ENCODE measurements at regions not wholly inside any gene's neighbourhood (a gene's known extent, or its start where the extent isn't known, plus 50 kb on each side); places are given as distances from the start of the nearest gene placed in this dataset.

DNA sequence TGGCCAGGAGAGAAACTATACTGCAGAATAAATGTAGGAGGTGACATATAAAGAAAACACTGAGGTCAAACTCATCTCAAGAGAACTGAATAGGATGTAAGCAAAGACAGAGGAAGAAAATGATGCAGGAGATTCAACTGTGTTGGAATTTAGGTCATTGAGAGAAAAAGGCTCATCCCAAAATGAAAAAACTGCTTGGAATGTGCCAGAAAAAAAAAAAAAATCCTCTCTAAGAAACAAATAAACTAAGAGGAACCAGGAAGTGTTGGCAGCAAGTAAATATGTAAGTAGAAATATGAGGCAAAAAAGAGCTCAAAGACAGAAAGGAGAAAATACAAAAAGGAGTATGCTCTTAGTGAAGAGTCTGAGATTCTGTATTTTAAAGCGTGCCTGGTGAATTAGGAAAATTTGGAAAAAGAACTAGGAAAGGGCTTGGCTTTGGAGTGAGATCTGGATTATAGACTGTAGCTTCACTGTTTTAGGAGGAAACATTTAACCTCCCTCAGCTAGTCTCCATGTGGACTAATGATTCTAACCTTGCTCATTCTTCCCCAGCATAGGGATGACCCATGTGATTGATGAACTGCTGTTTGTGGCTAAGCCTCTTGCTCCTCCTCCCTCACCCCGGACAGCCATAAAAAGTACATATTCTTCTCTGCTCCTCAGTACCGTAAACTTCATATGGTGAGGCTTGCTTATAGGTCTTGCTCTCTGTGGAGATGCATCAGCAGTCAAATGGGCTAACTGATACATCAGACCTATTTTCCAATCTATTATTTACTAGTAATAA lies 185.6 kb upstream of the POU5F2 start:
- DNase-seq, result no peak

DNA sequence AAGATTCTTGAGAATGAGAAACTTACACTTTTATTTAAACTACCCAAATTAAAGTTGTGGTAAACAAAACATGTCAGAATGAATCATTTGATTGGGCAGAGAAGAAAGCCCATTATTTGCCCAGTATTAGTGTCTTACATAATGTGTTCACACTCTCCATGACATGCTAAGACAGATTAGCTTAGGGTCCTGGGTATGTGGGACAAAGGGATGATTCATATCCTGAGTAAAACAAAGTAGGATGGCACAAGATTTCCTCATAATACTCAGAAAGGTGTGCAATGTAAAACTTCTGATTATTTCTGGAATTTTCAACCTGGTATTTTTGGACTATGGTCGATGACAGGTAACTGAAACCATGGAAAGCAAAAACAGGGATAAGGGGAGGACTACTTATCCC lies 183.9 kb upstream of the POU5F2 start:
- DNase-seq, result no peak

DNA sequence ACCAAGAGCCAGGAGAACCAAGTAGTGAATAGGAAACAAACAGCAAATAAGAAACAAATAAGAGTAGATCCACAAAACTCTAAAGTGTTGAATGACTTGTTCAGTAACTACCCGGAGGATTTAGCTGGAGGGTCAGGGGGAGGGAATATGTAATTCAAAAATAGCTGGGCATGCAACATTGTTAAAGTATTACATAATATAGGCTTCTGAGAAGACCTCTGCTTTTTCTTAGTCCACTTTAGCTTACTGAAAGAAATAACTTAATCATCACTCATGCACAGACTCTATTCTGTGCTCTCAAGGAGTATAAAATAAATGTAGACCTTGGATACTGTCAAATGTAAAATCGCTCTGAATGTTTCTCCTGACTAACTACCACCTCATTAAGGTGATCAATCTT lies 183.2 kb upstream of the POU5F2 start:
- no peak for DNase-seq

DNA sequence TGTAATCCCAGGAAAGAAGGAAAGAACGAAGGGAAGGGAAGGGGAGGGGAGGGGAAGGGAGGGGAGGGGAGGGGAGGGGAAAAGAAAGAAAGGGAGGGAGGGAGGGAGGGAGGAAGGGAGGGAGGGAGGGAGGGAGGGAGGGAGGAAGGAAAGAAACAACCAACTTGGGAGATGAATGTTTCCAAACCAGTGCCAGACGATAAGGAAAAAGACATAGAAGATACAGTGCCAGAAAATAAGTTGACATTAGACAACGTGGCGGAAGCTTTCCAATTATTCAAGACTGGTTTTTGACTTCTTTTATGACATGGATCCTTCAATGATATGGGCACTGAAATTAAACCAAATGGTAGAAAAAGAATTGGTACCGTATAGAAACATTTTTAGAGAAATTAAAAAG lies 181.2 kb upstream of the POU5F2 start:
- no peak for DNase-seq

DNA sequence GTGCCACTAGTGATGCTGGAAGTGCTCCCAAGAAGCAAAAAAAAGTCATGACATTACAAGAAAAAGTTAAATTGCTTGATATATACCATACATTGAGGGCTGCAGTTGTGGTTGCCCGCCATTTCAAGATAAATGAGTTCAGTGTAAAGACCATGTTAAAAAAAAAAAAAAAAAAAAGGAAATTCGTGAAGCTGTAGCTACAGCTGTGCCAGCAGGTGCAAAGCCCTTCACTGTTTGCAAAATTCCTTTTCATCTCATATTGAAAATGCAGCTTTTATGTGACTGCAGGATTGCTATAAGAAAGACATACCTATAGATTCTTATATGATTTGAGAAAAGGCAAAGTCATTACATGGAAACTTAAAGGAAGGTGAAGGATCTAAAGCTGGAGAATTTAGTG lies 179.6 kb upstream of the POU5F2 start:
- no peak for DNase-seq

DNA sequence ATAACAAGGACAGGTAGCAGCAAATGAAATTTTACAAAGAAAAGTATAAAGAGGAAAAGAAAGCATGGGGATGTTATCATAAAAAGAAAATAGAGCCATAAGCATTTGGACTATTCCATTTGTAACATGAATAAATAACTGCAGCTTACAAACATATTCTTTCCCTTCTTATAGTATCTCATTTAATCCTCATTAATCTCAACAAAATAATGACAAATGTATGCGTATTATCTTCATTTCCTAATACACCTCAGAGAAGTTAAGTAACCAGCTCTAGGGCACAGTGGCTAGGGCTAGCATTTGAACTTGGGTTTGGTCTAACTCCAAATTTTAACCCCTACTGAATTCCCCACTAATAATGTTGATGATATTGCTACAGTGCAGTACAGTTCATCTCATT lies 175.5 kb upstream of the POU5F2 start:
- no peak for DNase-seq

DNA sequence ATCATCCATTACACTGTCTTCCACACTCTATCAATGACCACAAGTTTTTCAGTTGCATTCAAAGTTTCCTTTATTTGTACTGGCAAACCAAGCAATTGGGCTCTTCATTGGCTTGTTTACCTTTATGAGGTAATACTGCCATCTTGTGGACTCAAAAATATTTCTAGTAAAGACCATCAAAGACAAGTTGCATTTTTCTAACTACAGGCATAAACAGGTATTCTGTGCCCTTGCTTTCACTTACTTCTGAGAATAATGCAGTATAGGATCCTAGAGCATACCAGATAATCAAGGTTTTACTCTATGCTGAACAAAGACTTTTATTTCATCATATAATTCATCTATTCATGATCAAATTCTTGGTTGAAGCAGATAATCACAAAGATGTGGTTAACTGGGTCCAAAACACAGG lies 173.7 kb upstream of the POU5F2 start:
- peak in 1 of 5 donors; percentile 38 for DNase-seq

DNA sequence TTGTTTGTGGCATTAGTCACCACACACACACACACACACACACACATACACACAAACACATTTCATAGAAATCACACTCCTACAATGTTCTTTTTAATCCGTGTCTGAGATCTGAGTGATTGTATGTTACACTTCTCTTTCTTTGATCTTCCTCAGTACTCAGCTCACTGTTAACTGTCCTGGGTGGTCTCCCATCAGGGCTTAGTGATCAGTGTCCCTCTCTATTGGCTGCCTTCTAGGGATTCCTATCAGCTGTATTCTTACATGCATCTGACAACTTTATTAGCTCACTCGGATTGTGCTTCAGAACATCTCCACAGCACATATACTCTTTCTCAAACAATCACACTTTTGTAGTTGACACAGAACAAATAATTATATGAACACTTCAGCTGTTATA lies 170.2 kb upstream of the POU5F2 start:
- DNase-seq, result no peak

DNA sequence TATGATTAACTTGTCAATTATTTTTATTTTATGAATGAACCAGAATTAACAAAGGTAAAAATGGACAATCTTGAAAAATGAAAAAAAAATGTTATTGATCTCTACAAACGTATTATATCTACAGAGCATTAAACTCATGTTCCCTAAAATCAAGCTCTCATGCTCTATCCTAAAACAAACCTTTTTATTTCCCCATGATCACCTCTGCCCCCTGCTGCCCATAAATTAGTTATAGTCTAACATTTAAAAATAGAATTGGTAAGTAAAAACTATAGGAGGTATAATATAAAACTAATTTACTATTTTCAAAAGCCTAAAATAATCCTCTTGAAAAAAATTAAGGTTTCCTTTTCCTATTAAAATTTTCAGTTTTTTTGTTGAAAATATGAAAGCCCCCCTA lies 168.0 kb upstream of the POU5F2 start:
- DNase-seq, result no peak

DNA sequence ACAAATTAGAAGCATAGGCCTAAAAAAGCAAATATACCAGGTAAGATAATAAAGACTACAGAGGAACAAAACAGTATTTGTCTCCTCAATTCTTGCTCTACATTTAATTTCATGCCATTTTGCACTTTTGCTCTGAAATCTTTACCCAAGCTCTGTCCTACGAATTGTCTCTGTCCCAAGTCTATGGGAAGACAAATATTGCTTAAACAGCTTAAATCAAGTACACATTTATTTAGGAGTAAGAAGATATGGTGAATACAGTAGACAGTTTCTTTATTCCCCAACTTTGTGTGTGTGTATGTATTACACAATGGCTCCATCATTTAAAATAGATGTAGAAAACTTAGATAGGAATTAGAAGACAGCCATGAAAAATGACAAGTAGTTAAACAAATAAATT lies 163.5 kb upstream of the POU5F2 start:
- no peak for DNase-seq

DNA sequence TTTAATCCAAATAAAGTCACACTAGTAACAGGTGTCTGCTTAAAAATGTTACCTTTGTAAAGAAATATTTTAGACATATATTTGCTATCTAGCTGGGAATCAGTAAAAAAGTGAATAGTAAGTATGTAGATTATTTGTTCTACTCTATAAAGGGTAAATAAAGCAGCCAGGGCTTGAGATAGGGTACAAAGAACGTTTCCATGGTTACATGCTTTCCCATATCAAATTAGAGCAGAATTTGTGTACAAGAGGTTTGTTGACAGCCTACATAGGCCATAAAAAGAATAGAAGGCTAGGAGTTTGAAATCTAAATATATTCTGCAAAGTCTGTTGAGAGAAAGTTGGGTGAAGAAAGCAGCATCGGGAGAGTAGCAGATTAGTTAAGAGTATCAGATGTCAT lies 160.9 kb upstream of the POU5F2 start:
- no peak for DNase-seq

DNA sequence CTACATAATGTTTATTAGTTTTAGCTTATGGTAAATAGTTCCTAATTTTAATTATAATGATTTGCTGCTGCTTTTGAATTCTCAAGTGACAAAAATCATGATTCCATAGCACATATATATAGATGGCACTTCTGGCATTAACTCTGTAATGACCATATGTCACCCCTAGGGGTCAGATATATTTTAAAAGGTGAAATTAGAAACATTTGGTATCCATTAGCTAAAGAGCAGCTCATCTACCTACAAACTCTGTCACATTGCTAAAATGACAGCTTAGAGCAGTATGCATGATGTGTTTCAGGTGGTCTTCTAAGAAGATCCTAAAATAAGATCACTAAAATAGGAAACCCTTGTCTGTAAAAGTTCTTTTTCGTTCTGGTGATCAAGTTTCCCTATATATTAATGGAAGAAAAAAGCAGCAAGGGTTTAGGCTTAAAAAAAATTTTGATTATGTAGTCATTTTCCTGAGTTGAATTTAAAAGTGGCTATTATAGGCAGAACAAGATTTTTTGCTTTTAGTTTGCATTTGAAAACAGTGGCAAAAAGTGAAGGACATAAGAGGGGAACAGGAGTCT lies 157.7 kb upstream of the POU5F2 start:
- no peak for DNase-seq

DNA sequence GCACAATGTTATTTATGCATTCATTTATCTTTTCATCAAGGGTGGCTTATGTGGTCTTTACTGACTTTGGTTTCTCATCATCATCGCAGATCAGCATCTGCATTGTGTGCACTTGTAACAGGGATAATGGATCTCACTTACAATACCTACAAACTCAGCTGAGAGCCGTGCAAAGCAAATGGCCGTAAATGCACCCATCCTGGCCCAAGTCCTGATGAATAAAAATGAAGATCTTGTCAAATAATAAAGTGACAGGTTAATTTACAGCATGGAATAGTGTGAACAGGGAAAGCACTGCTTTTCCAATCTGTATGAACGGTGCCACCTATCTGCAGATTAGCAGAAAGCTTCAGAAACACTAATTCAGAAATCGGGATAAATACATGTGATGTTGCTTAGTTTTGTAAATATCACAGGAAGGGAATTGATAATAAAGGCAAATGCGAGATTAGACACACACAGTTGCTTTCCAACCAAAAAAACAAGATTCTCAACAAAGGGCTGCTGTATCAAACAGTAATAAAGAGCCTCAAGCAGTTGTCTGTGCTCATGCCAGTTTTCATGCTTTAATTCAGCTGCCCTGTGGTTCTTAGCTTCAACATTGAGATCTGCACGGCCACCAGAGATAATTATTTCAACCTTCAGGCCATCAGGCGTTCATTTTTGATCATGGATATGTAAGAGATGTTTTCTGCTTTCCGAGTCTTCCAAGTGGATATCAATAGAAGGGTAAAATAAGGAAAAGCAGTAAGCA lies 153.4 kb upstream of the POU5F2 start:
- no peak for DNase-seq

DNA sequence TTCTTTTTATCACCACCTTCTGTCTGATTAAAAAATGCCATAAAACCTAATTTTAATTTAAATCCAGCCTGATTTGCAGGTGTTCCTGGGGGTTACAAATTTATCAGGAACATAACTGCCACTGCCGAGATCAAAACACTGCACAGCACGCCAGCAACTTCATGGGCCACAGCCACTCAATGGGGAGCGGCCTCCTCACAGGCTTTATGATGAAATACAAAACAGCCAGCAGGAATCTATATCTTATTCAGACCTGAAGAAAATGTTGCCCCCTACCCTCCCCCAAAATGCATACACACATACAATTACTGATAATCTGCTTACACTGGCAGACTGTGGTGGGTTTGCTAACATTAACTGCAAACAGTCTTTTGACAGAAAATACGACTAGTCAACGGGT lies 151.7 kb upstream of the POU5F2 start:
- DNase-seq, result no peak

DNA sequence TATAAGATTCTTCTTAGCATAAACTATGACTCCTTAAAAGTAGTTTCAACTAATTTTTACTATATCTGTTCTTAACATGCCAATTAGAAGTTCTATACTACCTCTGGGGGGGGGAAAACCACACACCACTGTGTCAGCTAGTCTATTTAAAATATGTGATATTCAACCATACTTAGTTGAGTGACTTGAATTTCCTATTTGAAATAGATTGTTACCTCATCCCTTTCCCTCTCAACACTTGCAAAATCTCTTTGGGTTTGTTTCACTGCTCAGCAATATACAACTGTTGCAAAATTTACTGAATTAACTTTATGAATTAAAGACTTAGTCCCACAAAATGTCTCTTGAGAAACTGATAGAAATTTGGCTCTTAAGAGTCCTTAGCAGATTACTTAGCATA lies 151.1 kb upstream of the POU5F2 start:
- DNase-seq, result no peak

DNA sequence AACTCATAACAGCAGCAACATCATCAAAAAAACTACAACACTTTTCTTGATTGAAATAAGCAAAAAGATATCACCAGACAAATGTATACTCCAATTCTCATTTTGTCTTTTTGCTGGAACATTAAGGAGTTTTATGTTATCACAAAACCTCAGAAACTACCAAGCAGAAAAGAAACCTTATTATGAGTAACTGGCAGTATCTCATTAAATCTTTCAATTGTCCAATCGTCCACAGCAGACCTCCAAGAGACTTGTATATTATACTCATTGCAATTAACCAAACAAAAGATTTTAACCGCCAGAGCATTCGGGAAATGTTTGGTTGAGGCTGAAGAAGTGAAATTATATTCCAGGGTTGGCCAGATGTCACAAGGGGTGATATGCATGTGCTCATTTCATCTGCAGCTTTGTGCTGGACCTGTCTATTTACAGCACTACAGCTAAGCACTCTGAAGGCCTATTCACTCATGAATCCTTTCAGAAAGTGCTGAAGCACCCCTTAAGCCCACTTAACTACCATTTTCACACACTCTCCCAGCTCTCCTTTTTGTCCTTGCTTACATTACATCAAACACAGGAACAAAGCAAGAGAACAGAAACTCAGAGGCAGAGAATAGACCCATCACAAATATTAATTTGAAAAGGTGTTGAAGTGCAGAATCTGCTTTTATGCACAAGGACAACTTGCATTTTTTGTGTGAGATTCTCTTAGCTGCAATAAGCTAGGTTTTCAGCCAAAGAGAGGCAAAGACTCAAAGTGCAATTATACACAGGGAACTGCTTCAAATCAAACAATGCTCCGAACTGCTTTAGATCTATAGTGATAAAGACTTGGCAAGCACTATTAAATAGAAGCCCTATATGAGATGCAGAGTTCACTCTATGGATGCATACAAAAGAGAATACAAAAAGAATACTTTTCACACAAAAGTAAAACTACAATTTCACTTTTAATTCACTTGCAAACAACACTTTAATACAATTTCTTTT lies 150.4 kb upstream of the POU5F2 start:
- DNase-seq, result no peak

DNA sequence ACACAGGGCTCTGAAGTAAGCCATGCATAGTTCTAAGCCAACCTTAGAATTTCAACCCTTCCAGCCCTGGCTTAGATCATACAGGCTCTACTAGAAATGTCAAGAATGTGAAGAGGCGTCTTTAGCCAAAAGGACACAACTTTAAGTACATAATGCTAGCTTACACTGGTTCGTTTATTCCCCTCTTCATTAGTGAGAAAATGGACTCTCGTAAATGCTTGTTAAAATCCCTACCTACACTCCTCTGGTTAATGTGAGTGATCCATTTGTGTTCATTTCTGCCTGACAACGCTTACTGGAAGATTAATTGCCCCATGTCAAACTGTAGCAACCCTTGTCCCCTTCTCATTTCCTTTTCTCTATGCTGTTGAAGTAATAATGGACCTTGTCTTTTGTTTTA lies 149.3 kb upstream of the POU5F2 start:
- no peak for DNase-seq

DNA sequence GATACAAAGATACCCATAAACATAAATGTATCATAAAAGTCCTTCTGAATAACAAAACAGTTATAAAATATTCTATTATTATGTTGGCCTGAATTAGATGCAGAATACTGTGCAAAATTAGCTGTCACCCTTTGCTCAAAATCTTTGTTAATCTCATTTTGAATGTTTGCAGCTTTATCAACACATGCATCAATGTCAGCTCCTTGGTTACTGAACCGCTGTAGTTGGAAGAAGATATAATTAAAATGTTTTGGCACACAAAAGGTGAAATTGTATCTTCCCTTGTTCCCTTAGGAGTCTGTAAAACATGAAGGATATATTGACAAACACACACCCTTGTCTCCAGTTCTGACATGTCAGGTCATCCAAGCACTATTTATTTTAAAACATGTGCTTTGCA lies 146.3 kb upstream of the POU5F2 start:
- DNase-seq, result no peak

DNA sequence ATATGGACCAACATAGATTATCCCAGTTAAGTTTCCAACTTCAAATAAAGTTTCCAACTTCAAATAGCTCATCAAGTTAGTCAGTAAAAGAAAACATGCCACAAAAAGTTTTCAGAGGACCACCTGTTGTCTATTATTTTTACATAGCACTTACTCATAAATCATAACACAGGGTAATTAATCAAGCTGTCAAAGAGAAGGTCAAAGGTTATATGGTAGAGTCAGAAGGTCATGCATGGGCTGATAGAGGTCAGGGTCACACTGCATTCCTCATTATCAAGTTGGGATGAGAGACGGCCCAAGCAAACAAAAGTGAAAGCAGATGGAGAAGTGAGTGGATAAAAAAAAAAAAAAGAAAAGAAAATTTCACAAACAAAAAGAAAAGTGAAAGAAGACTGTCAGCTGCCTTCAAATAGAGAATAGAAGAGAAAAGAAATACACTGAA lies 145.5 kb upstream of the POU5F2 start:
- no peak for DNase-seq

DNA sequence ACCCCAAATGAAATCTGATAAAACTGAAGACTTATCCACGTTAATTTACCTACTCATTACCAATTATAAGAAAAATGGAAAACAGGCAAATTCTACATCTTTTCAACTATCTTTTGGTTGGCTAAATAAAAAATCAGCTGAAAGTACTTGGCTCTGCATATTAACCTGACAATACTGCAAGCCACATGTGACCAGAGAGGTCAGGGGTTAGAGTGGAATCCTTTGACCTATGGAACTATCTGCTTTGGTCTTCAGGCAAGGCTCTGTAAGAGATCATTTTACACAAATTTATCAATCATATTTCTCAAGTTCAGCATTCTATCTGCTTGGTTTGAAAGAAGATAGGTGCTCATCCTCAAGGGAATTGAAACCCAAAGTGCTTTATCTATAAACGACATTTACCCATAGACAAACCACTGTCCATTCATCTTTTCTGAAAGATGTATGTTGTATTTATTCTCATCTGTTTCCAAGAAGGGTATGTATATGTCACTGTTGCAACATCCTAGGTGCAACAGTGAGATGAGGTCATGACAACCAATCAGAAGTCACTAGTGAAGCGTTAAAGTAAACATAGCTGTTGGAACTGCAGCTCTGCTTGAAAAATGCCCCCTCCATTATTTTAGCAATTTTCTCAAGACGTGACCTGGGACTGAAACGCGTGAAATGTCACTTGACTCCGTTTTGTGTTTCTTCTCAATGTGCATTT lies 144.9 kb upstream of the POU5F2 start:
- no peak for DNase-seq

DNA sequence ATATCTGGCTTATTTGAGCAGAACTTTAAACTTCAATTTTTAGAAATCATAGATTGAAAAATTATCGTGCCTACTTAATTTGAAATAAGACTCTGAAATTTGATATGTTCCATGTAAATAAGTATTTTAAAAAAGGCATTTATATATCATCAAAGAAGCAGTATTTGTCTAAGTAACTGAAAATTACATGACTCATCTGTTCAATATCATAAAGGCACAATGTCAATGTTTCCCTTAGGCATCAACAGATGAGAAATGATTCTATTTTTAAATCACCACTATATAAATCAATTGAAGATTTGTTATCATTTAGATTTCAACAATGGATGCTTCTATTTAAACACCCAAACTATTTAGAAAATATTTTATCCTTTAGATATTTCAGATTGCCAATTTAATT lies 142.9 kb upstream of the POU5F2 start:
- DNase-seq, result no peak

DNA sequence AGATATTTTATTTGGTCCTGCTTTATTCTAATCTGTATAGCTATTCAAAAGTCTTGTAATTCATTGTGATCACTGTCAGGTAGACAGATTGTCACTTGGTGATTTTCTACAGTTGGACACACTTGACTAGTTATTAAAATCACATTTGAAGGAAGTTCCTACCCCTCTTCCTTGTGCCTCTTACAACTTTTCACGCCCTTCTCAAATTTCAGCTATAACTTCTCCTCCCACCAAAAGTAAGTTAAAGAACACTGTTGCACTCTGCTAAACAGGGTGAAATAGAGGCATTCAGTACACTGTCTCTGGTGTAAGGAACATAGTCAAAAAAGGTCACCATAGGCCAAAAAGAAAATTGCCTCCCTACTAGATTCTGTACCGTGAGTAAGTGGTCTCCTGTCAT lies 142.1 kb upstream of the POU5F2 start:
- no peak for DNase-seq

All from T-helper 1 cell (primary cell).